Central memory CD8-positive, alpha-beta T cell (primary cell): ENCODE measurements at regions not wholly inside any gene's neighbourhood (a gene's known extent, or its start where the extent isn't known, plus 50 kb on each side); places are given as distances from the start of the nearest gene placed in this dataset.

Experiments used
- ATAC-seq: fragments of 150-1000 bp; cut with Tn5 transposase; replicated peaks from 2 replicates; pipeline ENCODE4 v1.10.0; 2022; ENCODE audit warnings: mild to moderate bottlenecking, moderate FRiP score, moderate number of reproducible peaks; ENCODE audit not compliant: poor library complexity, severe bottlenecking; ENCODE audit errors: extremely low read depth
- DNase-seq, 2 donors: peaks; one replicate each; pipeline ENCODE4 v3.0.0; 2021; ENCODE audit warnings: low spot score in 2 of 2
- H3K27ac Mint-ChIP-seq: one replicate; pipeline ENCODE4 v1.8.0; 2022; ENCODE audit warnings: low read depth, mild to moderate bottlenecking, moderate library complexity, mixed read lengths
- H3K27me3 Mint-ChIP-seq: one replicate; pipeline ENCODE4 v1.8.0; 2022; ENCODE audit warnings: mixed read lengths
- H3K36me3 Mint-ChIP-seq: one replicate; pipeline ENCODE4 v1.8.0; 2022; ENCODE audit warnings: mild to moderate bottlenecking, moderate library complexity, mixed read lengths; ENCODE audit not compliant: insufficient read depth
- H3K4me1 Mint-ChIP-seq: one replicate; pipeline ENCODE4 v1.8.0; 2022; ENCODE audit warnings: mixed read lengths
- H3K4me3 Mint-ChIP-seq: one replicate; pipeline ENCODE4 v1.8.0; 2022; ENCODE audit warnings: mild to moderate bottlenecking, moderate library complexity, mixed read lengths
- H3K9me3 Mint-ChIP-seq: one replicate; pipeline ENCODE4 v1.8.0; 2022; ENCODE audit warnings: mixed read lengths

DNA sequence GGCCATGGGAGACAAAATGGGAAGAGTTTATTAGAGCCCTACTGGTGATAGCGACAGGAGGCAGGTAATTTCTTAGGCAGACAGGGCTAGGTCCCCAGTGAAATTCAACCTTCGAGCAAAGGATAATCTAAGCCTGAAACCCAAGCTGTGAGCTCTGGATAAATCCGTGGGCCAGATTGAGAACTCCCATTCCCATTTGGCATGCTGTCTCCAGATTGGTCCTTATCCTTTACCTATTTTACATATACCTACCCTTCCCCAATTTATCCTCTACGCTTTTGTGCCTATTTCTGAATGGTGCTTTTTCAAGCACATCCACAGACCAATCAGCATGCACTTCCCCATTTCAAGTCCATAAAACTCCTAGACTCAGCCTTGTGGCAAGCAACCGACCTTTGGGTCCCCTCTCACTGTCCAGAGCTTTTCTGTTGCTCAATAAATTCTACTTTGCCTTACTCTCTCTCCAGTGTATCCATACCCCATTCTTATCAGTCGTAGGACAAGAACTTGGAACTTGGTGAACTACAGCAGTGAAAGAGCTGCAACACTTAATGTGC lies 268.0 kb downstream of the MYCN start:
- DNase-seq (no peak), ATAC-seq (no peak)
- Mint-ChIP-seq H3K27me3 (no peaks in the 10 kb centered on the region), H3K36me3 (peaks cover 1% of the 10 kb centered on the region), H3K4me1 (no peaks in the 10 kb centered on the region), H3K4me3 (no peak overlapping the region), H3K27ac (no peak overlapping the region), H3K9me3 (peaks cover 9% of the 10 kb centered on the region)

DNA sequence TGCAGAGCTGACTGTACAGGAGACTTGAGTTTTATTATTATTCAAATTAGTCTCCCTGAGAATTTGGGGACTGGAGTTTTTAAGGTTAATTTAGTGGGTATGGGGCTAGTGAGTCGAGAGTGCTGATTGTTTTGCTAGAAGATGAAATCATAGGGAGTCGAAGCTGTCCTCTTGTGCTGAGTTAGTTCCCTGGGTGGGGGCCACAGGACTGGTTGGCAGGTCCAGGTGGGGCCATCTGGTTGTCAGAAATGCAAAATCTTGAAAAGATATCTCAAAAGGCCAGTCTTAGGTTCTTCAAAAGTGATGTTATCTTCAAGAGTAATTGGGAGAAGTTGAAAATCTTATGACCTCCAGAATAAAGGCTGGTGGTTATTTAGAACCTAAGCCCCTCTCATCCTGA lies 267.3 kb downstream of the MYCN start:
- Mint-ChIP-seq H3K4me3 (no peak overlapping the region), H3K27ac (no peak overlapping the region), H3K36me3 (peaks cover 1% of the 10 kb centered on the region), H3K27me3 (no peaks in the 10 kb centered on the region), H3K4me1 (no peaks in the 10 kb centered on the region), H3K9me3 (peaks cover 11% of the 10 kb centered on the region)
- no peak for DNase-seq
- ATAC-seq, result no peak

DNA sequence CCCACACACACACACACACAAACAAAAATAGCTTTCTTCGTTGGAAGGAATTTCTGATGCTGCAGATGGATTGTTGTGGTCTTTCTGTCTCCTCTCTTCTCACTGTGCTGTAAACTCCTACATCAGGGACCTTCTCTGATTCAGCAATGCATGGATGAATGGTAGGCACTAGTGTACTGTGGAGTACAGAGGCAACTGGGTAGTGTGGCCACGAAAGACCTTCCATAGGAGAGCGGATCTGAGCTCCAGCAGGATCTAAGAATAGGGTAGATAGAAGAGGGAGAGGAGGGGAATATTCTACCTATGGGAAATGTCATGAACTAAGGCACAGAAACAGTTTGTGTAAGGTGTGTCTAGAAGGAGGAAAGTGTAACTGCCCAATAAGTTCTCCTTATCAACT lies 266.8 kb downstream of the MYCN start:
- Mint-ChIP-seq H3K36me3 (peaks cover 1% of the 10 kb centered on the region), H3K27me3 (no peaks in the 10 kb centered on the region), H3K9me3 (peaks cover 11% of the 10 kb centered on the region), H3K27ac (no peak overlapping the region), H3K4me3 (no peak overlapping the region), H3K4me1 (no peaks in the 10 kb centered on the region)
- ATAC-seq (no peak), DNase-seq (no peak)

DNA sequence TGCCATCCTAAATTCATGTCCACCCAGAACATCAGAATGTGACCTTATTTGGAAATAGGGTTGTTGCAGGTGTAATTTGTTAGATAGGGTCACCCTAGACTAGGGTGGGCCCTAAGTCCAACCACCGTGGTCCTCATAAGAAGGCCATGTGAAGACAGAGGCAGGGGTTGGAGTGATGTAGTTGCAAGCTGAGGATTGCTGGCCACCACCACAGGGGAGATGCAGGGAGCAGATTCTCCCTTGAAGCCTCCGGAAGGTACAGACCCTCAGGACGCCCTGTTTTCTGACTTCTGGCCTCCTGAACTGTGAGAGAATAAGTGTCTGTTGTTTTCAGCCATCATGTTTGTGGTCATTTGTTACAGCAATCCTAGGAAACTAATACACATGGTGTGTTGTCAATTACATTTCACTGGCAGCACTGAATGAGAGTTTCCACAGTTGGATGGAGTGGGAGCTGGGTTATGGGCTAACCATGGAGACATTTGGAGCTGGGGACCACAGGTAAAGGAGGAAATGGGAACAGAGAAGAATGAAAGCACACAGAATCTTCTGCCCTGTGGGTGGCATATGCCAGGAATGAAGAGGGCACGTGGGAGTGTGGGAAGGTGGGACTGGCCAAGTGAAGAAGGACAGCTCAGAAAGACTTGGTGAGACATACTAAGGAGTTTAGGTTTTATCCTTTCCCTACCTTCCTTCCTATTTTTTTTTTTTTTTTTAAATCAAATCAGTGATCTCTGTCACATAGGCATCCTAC lies 266.0 kb downstream of the MYCN start:
- Mint-ChIP-seq H3K4me1 (no peaks in the 10 kb centered on the region), H3K36me3 (peaks cover 1% of the 10 kb centered on the region), H3K4me3 (no peak overlapping the region), H3K27me3 (no peaks in the 10 kb centered on the region), H3K27ac (no peak overlapping the region), H3K9me3 (peaks cover 11% of the 10 kb centered on the region)
- ATAC-seq (no peak), DNase-seq (no peak)

DNA sequence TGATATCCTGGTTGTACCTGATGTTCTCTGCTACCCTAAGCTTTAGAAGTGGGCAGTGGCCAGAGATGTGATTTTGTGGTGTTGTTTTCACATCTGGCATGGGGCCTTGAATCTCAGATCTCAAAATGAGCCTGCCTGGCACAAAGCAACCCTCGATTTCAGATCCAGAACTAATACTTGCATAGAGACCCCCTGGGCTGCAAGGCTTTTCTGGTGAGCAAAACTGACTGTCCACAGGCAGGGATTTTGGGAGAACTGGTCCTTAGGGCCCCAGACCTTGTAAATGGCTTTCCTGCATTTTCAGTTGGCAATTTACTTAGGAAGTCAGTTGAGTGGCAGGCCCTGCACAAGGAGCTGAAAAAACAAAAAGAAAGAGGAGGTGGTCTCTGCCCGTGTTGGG lies 265.3 kb downstream of the MYCN start:
- no peak for ATAC-seq
- peaks cover 1% of the 10 kb centered on the region for H3K36me3 Mint-ChIP-seq
- H3K4me1 Mint-ChIP-seq, result no peaks in the 10 kb centered on the region
- H3K27me3 Mint-ChIP-seq, result no peaks in the 10 kb centered on the region
- no peak overlapping the region for H3K4me3 Mint-ChIP-seq
- H3K9me3 Mint-ChIP-seq, result peaks cover 7% of the 10 kb centered on the region
- no peak overlapping the region for H3K27ac Mint-ChIP-seq
- DNase-seq, result no peak

DNA sequence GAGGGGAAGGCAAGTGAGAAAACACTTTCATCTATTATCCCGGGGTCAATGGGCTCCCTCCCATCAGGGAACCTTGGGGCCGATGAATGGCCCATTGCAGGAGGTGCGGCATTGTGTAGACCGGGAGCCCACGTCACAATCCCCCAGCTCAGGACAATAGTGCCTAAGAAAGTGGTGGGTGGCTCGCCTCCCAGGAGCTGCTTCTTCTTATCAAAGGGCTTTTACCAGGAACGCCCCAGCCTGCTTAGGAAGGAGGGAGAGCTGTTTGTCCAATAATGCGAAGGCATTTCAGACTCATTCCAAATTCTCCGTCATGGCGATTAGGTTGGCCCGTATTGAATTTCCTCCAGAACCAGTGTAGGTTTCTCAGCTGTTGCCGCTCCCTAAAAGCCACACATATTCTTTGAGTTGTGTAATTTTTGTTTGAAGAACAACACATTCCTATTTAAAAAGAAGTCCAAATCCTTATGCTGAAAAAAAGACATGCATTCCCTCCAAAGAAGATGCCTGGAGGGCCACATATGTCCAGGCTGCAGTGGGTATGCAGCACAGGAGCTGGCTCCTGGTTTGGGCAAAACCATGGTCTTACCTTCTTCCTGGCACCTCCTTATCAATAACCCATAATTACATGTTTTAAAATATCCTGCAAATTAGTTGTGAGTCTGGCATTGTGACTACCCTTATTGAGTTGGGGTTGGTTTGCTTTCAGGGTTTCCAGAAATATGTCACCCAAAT lies 264.7 kb downstream of the MYCN start:
- DNase-seq (no peak), ATAC-seq (no peak)
- no peak overlapping the region for H3K4me3 Mint-ChIP-seq
- H3K4me1 Mint-ChIP-seq, result no peaks in the 10 kb centered on the region
- H3K36me3 Mint-ChIP-seq, result peaks cover 1% of the 10 kb centered on the region
- H3K27me3 Mint-ChIP-seq, result no peaks in the 10 kb centered on the region
- peaks cover 6% of the 10 kb centered on the region for H3K9me3 Mint-ChIP-seq
- H3K27ac Mint-ChIP-seq, result no peak overlapping the region

DNA sequence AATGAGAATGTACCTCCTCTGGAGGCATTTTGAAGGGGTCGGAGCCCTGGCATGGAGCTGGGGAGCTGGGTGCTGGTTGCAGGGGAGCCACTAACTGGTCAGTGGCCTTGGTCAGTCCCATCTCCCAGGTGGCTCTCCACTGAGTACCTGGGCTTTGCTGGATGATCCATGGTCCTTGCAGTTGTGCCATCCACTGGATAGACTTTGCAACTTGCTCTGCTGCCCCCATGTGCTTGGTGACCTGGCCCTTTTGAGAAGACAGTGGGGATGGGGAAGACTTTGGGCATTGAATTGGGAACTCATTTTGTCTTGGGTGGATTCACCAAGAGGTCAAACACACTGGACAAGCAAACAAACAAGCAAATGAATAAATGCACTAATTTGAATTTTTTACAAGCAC lies 263.9 kb downstream of the MYCN start:
- no peak for DNase-seq
- H3K4me3 Mint-ChIP-seq, result no peak overlapping the region
- no peaks in the 10 kb centered on the region for H3K4me1 Mint-ChIP-seq
- peaks cover 1% of the 10 kb centered on the region for H3K36me3 Mint-ChIP-seq
- no peaks in the 10 kb centered on the region for H3K27me3 Mint-ChIP-seq
- peaks cover 6% of the 10 kb centered on the region for H3K9me3 Mint-ChIP-seq
- no peak overlapping the region for H3K27ac Mint-ChIP-seq
- ATAC-seq, result no peak

DNA sequence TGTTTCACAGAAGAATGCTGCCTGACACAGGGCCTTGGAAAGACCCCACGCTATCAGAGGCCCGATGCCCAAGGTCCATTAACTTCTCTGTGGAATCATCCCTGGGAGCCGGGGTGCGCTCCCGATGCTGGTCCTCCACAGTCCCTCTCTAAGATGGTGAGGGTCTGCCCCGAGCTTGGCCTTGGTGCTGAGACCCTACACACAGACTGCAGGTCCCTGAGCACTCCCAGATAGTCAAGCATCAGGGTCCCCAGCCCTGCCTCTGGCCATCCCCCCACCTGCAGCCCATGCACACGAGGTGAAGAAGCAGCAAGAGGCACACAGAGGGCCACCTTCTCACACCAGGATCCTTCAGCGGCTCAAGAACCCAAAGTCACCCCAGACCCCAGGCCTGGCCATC lies 263.3 kb downstream of the MYCN start:
- Mint-ChIP-seq H3K27me3 (no peaks in the 10 kb centered on the region), H3K9me3 (peaks cover 6% of the 10 kb centered on the region), H3K36me3 (peaks cover 1% of the 10 kb centered on the region), H3K4me1 (no peaks in the 10 kb centered on the region), H3K4me3 (no peak overlapping the region), H3K27ac (no peak overlapping the region)
- DNase-seq, result no peak
- ATAC-seq, result no peak

DNA sequence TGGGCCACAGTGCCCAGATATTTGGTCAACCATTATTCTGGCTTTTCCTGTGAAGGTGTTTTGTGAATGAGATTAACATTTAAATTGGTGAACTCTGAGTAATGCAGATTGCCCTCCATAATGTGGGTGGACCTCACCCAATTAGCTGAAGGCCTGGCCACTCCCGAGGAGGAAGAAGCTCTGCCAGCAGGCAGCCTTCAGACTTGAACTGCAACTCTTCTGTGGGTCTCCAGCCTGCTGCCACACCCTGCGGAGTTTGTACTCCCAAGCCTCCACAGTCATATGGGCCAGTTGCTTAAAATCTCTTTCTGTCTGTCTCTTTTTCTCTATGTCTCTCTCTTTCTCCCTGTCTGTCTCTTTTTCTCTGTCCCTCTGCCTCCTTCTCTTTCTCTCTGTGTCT lies 262.7 kb downstream of the MYCN start:
- peaks cover 1% of the 10 kb centered on the region for H3K36me3 Mint-ChIP-seq

DNA sequence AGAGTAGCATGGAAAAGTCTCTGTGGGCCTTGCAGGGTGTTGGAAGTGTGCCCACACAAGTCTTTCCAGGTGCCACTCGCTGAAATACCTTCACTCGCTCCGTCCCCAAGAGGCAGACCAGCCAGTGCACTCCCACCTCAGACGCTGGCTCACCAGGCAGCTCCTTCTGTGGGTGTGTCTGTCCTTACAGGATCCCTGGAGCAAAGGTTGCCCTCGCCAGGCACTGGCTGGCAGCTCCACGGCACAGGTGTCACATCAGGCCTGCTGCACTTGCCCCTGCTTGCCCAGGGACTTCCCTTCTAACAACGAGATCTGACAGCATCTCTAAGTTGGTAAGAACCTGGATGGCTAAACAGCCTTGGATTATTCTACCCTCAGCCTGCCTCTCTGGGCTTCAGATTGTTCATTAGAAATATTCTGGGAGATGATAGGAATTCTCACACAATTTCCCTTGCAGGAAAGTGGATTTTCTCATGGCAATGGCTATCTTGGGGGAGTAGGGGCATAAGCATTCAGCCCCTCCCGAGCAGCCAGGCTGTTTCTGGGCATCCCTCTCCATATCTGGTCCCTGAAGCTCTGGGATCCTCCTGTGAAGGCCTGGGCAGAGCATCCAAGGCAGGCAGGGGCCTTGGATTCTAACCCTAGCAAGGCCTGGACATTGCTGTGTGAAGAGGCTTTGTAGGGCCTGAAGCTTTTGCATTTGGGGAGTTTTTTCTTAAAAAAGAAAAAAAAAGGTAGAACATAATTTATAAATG lies 262.1 kb downstream of the MYCN start:
- no peaks in the 10 kb centered on the region for H3K27me3 Mint-ChIP-seq
- ATAC-seq (no peak), DNase-seq (no peak)
- peaks cover 6% of the 10 kb centered on the region for H3K9me3 Mint-ChIP-seq
- no peaks in the 10 kb centered on the region for H3K4me1 Mint-ChIP-seq
- H3K36me3 Mint-ChIP-seq, result peaks cover 1% of the 10 kb centered on the region
- H3K27ac Mint-ChIP-seq, result no peak overlapping the region
- no peak overlapping the region for H3K4me3 Mint-ChIP-seq

More for the DNA sequence above, 262.7 kb downstream of the MYCN start:
- H3K9me3 Mint-ChIP-seq, result peaks cover 6% of the 10 kb centered on the region
- no peak for ATAC-seq
- H3K4me3 Mint-ChIP-seq, result no peak overlapping the region
- no peaks in the 10 kb centered on the region for H3K4me1 Mint-ChIP-seq
- H3K27ac Mint-ChIP-seq, result no peak overlapping the region
- no peaks in the 10 kb centered on the region for H3K27me3 Mint-ChIP-seq
- DNase-seq, result no peak

DNA sequence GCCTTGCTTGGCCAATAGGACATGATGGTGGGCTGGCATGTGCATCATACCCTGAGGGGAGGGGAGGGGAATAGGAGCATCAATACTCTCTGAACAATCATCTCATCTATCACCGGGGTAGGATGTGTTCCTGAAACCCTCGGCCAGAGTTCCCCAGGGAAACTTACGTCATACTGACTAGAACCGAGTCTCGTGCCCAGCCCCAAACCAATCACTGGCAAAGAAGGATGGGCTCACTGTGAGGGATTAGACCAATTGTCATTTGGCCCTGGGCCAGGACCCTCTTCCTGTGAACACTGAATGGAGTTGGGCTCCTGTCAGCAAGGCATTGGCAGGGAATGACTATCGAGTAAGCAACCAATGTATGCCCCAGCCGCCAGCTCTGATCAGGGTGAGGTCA lies 261.5 kb downstream of the MYCN start:
- peaks cover 6% of the 10 kb centered on the region for H3K9me3 Mint-ChIP-seq
- no peaks in the 10 kb centered on the region for H3K27me3 Mint-ChIP-seq
- no peak overlapping the region for H3K4me3 Mint-ChIP-seq
- ATAC-seq (no peak), DNase-seq (no peak)
- peaks cover 1% of the 10 kb centered on the region for H3K36me3 Mint-ChIP-seq
- no peaks in the 10 kb centered on the region for H3K4me1 Mint-ChIP-seq
- no peak overlapping the region for H3K27ac Mint-ChIP-seq

DNA sequence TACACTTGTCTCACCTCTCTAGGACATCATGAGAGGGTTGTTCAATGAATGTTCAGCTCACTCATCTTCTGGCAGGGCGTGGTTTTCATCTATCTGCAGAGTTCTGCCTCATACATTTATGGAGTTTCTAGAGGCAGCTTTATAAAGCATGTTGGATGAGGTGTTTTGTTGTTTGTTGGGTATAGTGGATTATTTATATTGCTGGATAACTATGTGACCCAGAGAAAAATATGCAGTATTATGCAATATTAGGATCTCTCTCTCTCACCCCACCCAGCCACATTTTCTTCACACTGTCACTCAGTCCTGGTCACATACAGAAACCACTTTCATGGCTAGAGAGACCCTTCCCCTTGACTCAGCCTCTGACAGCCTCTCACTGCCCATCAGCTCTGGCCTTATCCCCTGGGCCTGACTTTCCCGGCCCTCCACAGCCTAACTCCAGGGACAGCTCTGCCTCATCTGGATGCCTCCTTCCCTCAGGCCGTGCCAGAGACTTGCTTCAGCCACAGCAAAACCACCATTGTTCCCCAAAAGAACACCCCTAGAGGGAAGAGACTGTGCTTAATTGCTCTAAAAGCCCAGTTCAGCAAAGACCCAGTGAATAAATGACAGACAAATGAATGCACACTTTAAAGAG lies 260.3 kb downstream of the MYCN start:
- no peak overlapping the region for H3K27ac Mint-ChIP-seq

More for the DNA sequence above, 260.3 kb downstream of the MYCN start:
- H3K9me3 Mint-ChIP-seq, result peaks cover 6% of the 10 kb centered on the region
- peaks cover 1% of the 10 kb centered on the region for H3K36me3 Mint-ChIP-seq
- no peaks in the 10 kb centered on the region for H3K4me1 Mint-ChIP-seq
- DNase-seq (no peak), ATAC-seq (no peak)
- H3K4me3 Mint-ChIP-seq, result no peak overlapping the region
- H3K27me3 Mint-ChIP-seq, result no peaks in the 10 kb centered on the region
